HCT116 (cell line): ENCODE measurements at regions not wholly inside any gene's neighbourhood (a gene's known extent, or its start where the extent isn't known, plus 50 kb on each side); places are given as distances from the start of the nearest gene placed in this dataset.

Experiments used
- CTCF ChIP-seq, 3 experiments: fragments of 200-600 bp in 1 of 3; sonication (generic) in 1 of 3; IDR thresholded peaks in 2 of 3; conservative IDR thresholded peaks in 1 of 3; 2 replicates each; pipeline ENCODE4 v1.5.1; 2012 to 2017; ENCODE audit warnings: low read depth in 2 of 3, low read length in 2 of 3, antibody characterized with exemption in 1 of 3, borderline replicate concordance in 1 of 3, control low read depth in 1 of 3, mild to moderate bottlenecking in 1 of 3, mixed read lengths in 1 of 3, mixed run types in 1 of 3, moderate library complexity in 1 of 3; ENCODE audit not compliant: insufficient read depth in 1 of 3
- EZH2 ChIP-seq: fragments of 200-600 bp; sonication (generic); IDR thresholded peaks from 2 replicates; pipeline ENCODE4 v1.6.1; 2017; ENCODE audit warnings: antibody characterized with exemption, mixed run types
- SIN3A ChIP-seq: IDR thresholded peaks from 2 replicates; pipeline ENCODE4 v1.6.1; 2012; ENCODE audit warnings: low read depth
- YY1 ChIP-seq: IDR thresholded peaks from 2 replicates; pipeline ENCODE4 v1.6.1; 2011; ENCODE audit warnings: low read length, low read depth, moderate library complexity, mild to moderate bottlenecking; ENCODE audit not compliant: insufficient replicate concordance; ENCODE audit errors: extremely low read depth
- ZFX ChIP-seq: fragments of 450-650 bp; IDR thresholded peaks from 2 replicates; pipeline ENCODE4 v1.6.1; 2017
- TF ChIP-seq, protein P1 (sequence below): IDR thresholded peaks from 2 replicates; pipeline ENCODE4 v1.6.1; 2012
- TF ChIP-seq, protein P2 (sequence below): IDR thresholded peaks from 2 replicates; pipeline ENCODE4 v1.6.1; 2012

DNA sequence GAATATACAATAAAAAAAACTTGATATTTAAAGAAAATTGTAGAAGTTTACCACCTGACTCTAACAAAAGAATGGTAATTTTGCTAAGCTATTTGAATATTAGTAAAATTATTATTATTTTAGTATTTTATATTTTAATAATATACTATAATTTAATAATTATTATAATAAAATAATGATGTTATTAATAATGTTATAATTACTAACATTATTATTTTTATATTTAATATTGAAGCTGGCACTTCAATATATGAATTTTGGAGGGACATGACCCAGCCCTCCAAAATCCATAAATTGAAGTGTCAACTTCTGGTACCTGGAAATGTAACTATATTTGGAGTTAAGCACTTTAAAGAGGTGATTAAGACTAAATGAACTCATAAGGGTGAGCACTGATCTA lies 486.1 kb upstream of the CDH9 start:
- TF ChIP-seq CTCF (IDR thresholded peaks at IDR 0.05 in 2 of 3, conservative IDR thresholded peaks at IDR 0.05 in 1 of 3; ENCODE audit: borderline replicate concordance in 1 of 3, insufficient read depth in 1 of 3, low read depth in 2 of 3, low read length in 2 of 3) (no peak), EZH2 (no peak), ZFX (no peak), SIN3A (no peak), YY1 (no peak)
- TF ChIP-seq, protein P1, sequence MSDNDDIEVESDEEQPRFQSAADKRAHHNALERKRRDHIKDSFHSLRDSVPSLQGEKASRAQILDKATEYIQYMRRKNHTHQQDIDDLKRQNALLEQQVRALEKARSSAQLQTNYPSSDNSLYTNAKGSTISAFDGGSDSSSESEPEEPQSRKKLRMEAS, result no peak
- TF ChIP-seq, protein P2, sequence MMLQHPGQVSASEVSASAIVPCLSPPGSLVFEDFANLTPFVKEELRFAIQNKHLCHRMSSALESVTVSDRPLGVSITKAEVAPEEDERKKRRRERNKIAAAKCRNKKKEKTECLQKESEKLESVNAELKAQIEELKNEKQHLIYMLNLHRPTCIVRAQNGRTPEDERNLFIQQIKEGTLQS, result no peak
